ENCODE measurements at regions not wholly inside any gene's neighbourhood (a gene's known extent, or its start where the extent isn't known, plus 50 kb on each side); places are given as distances from the start of the nearest gene placed in this dataset.

DNA sequence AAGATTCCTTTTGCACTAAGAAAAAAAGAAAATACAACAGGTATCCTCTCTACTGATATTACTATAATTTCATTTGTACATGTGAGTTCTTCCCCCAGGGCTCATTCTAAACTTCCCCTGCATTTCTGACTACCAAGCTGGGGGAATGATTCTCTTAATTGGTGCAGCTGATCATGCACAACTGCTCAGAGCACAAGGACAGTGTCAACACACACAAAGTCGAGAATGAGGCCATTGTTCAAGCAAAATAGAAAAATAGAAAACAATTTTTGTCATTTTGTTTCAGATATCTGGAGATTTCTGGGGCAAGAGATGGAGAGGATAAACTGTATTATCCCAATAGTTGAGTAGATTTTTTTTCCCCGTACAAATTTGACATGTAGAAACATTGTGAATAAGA is 236.3 kb downstream of the HAO1 start:
- WGBS = 70% methylated on average over 2 of the region's 2 CpGs
- no peak overlapping the region for H3K27ac ChIP-seq (ENCODE audit: low read depth)
- no peaks in the 10 kb centered on the region for H3K4me1 ChIP-seq (ENCODE audit: insufficient read depth)
- H3K4me3 ChIP-seq (ENCODE audit: low read depth, low read length) = no peak overlapping the region
- H3K36me3 ChIP-seq (ENCODE audit: insufficient read depth) = no peaks in the 10 kb centered on the region
- no peak for DNase-seq (ENCODE audit: extremely low spot score)

- no peaks in the 10 kb centered on the region for H3K36me3 ChIP-seq (ENCODE audit: insufficient read depth)
- DNase-seq (ENCODE audit: extremely low spot score) = no peak
- H3K4me3 ChIP-seq (ENCODE audit: low read depth, low read length) = no peak overlapping the region
- H3K27ac ChIP-seq (ENCODE audit: low read depth) = no peak overlapping the region
- H3K4me1 ChIP-seq (ENCODE audit: insufficient read depth) = no peaks in the 10 kb centered on the region
- 54% methylated on average over 2 of the region's 2 CpGs for WGBS
Observed at GRCh38 chr20:7708112-7708511, 232.1 kb downstream of the HAO1 start.

- H3K4me1 ChIP-seq (ENCODE audit: insufficient read depth) = no peaks in the 10 kb centered on the region
- no peak overlapping the region for H3K4me3 ChIP-seq (ENCODE audit: low read depth, low read length)
- no peak overlapping the region for H3K27ac ChIP-seq (ENCODE audit: low read depth)
- WGBS = 87% methylated on average over 2 of the region's 2 CpGs
- DNase-seq (ENCODE audit: extremely low spot score) = no peak
- H3K36me3 ChIP-seq (ENCODE audit: insufficient read depth) = no peaks in the 10 kb centered on the region
Observed at GRCh38 chr20:7708782-7709181, 231.5 kb downstream of the HAO1 start.

DNA sequence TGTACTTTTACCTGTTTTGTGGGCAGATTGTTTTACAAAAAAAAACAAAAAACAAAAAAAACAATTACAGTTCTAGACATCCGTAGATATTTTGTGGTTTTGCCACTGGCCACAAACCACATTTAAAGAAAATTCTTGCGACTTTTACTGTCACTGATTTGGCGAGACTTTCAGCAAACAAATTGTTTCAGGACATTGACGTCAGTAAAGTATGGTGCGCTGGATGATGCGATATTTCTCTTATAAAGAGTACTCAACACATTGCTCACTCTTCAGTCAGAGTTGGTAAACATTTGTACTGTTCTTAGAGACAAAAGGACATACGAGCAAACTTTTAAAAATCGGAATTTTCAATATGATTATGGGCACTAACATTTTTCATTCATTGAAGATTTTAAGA is 229.8 kb downstream of the HAO1 start:
- H3K4me3 ChIP-seq (ENCODE audit: low read depth, low read length) = no peak overlapping the region
- 86% methylated on average over 8 of the region's 8 CpGs for WGBS
- H3K4me1 ChIP-seq (ENCODE audit: insufficient read depth) = no peaks in the 10 kb centered on the region
- H3K36me3 ChIP-seq (ENCODE audit: insufficient read depth) = no peaks in the 10 kb centered on the region
- no peak for DNase-seq (ENCODE audit: extremely low spot score)
- H3K27ac ChIP-seq (ENCODE audit: low read depth) = no peak overlapping the region

GRCh38 chr20:7712661-7713060 is 227.6 kb downstream of the HAO1 start:
- 77% methylated on average over 1 of the region's 1 CpG for WGBS
- no peak overlapping the region for H3K4me3 ChIP-seq (ENCODE audit: low read depth, low read length)

DNA sequence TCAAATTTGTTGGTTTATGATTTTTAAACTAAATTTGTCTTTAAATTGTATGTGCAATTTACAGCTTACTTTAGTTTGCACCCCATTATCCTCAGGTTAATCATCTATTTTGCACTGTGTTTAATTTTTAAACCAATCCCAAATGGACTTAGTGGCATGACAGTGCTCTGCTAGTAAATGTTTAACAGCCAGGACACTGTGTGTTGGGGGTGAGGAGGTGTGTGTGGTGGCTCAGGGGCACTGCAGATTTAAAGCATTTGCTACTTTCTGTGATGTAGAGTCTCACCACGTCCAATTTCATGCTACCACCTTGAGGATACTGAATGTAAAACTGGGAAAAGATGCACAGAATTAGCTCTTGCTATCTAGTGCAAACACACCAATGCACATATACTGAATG is 225.7 kb downstream of the HAO1 start:
- WGBS = 38% methylated on average over 1 of the region's 1 CpG
- Histone ChIP-seq H3K27ac (ENCODE audit: low read depth) (no peak overlapping the region), H3K36me3 (ENCODE audit: insufficient read depth) (no peaks in the 10 kb centered on the region), H3K4me3 (ENCODE audit: low read depth, low read length) (no peak overlapping the region), H3K4me1 (ENCODE audit: insufficient read depth) (no peaks in the 10 kb centered on the region)
- no peak for DNase-seq (ENCODE audit: extremely low spot score)

More at GRCh38 chr20:7712661-7713060, 227.6 kb downstream of the HAO1 start:
- no peak for DNase-seq (ENCODE audit: extremely low spot score)
- Histone ChIP-seq H3K36me3 (ENCODE audit: insufficient read depth) (no peaks in the 10 kb centered on the region), H3K27ac (ENCODE audit: low read depth) (no peak overlapping the region), H3K4me1 (ENCODE audit: insufficient read depth) (no peaks in the 10 kb centered on the region)

DNA sequence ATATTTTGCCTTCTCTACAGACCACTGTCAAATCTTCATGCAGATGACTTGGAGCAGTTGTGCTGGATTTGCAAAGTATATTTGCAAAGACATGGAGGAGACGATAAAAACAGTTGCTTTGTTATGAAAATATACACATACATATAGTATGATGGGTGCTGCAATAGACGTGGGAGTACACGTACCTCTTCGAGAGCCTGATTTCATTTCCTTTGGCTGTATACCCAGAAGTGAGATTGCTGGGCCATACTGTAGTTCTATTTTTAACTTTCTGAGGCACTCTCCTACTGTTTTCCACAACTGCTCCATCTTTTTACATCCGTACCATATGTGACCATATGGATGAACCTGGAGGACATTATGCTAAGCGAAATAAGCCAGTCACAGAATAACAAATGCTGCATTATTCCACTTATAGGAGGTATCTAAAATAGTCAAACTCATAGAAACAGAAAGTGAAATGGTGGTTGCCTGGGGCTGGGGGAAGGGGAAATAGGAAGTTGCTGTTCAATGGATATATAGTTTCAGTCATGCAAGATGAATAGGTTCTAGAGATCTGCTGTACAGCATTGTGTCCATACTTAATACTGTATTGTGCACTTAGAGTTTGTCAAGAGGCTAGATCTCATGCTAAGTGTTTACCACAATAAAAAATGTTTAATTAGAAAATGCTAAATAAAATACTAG is 223.8 kb downstream of the HAO1 start:
- no peak for DNase-seq (ENCODE audit: extremely low spot score)
- Histone ChIP-seq H3K27ac (ENCODE audit: low read depth) (no peak overlapping the region), H3K4me3 (ENCODE audit: low read depth, low read length) (no peak overlapping the region), H3K36me3 (ENCODE audit: insufficient read depth) (no peaks in the 10 kb centered on the region), H3K4me1 (ENCODE audit: insufficient read depth) (no peaks in the 10 kb centered on the region)
- WGBS = 66% methylated on average over 6 of the region's 6 CpGs

DNA sequence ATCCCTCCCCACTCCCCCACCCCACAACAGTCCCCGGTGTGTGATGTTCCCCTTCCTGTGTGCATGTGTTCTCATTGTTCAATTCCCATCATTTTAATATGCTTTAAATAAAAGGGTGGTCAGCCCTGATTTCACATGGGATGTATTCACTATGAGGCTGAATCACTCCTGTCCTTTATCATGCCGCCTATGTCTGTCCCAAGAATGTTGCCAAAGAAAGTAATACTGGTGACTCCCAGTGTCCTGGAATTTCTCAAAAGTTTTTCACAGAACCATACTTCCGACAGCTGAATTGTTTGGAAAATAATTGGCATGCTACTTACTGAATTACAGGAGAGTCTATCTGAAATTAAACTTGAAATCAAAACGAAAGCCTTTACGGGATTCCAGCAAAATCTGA is 217.7 kb downstream of the HAO1 start:
- no peak for DNase-seq (ENCODE audit: extremely low spot score)
- Histone ChIP-seq H3K4me1 (ENCODE audit: insufficient read depth) (no peaks in the 10 kb centered on the region), H3K27ac (ENCODE audit: low read depth) (no peak overlapping the region), H3K36me3 (ENCODE audit: insufficient read depth) (no peaks in the 10 kb centered on the region), H3K4me3 (ENCODE audit: low read depth, low read length) (no peak overlapping the region)
- 74% methylated on average over 5 of the region's 5 CpGs for WGBS

DNA sequence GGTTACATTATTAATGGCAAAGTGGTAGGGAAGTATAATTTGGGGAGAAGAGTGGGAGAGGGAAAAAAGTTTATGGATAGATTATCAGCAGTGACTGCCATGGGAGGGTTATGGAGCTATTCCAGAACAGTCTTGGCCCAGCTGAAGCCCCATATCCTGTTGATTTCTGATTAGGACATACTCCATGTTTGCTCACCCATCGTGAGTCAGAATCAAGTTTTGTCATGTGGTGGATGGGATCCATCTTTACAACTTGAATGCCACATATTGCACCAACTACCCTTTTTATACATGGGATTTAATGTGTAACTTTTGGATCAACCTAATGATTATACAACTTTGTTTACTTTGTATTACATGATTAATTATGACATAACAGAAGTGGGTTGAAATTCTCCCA is 217.0 kb downstream of the HAO1 start:
- WGBS = 43% methylated on average over 1 of the region's 1 CpG
- no peaks in the 10 kb centered on the region for H3K4me1 ChIP-seq (ENCODE audit: insufficient read depth)

GRCh38 chr20:7728338-7728737 is 211.9 kb downstream of the HAO1 start:
- Histone ChIP-seq H3K4me1 (ENCODE audit: insufficient read depth) (no peaks in the 10 kb centered on the region), H3K27ac (ENCODE audit: low read depth) (no peak overlapping the region), H3K36me3 (ENCODE audit: insufficient read depth) (no peaks in the 10 kb centered on the region), H3K4me3 (ENCODE audit: low read depth, low read length) (no peak overlapping the region)
- DNase-seq (ENCODE audit: extremely low spot score) = no peak

More for the DNA sequence above, 217.0 kb downstream of the HAO1 start:
- no peaks in the 10 kb centered on the region for H3K36me3 ChIP-seq (ENCODE audit: insufficient read depth)
- DNase-seq (ENCODE audit: extremely low spot score) = no peak
- H3K4me3 ChIP-seq (ENCODE audit: low read depth, low read length) = no peak overlapping the region
- H3K27ac ChIP-seq (ENCODE audit: low read depth) = no peak overlapping the region

GRCh38 chr20:7734216-7734615 is 206.0 kb downstream of the HAO1 start:
- 81% methylated on average over 1 of the region's 1 CpG for WGBS
- Histone ChIP-seq H3K4me1 (ENCODE audit: insufficient read depth) (no peaks in the 10 kb centered on the region), H3K27ac (ENCODE audit: low read depth) (no peak overlapping the region), H3K4me3 (ENCODE audit: low read depth, low read length) (no peak overlapping the region), H3K36me3 (ENCODE audit: insufficient read depth) (no peaks in the 10 kb centered on the region)
- DNase-seq (ENCODE audit: extremely low spot score) = no peak

- no peak overlapping the region for H3K4me3 ChIP-seq (ENCODE audit: low read depth, low read length)
- H3K36me3 ChIP-seq (ENCODE audit: insufficient read depth) = no peaks in the 10 kb centered on the region
- WGBS = 65% methylated on average over 1 of the region's 1 CpG
- no peak for DNase-seq (ENCODE audit: extremely low spot score)
- no peak overlapping the region for H3K27ac ChIP-seq (ENCODE audit: low read depth)
- H3K4me1 ChIP-seq (ENCODE audit: insufficient read depth) = no peaks in the 10 kb centered on the region
Observed at GRCh38 chr20:7736336-7736735, 203.9 kb downstream of the HAO1 start.

- 84% methylated on average over 2 of the region's 2 CpGs for WGBS
- H3K4me1 ChIP-seq (ENCODE audit: insufficient read depth) = no peaks in the 10 kb centered on the region
- H3K36me3 ChIP-seq (ENCODE audit: insufficient read depth) = no peaks in the 10 kb centered on the region
- DNase-seq (ENCODE audit: extremely low spot score) = no peak
- no peak overlapping the region for H3K4me3 ChIP-seq (ENCODE audit: low read depth, low read length)
- no peak overlapping the region for H3K27ac ChIP-seq (ENCODE audit: low read depth)
Observed at GRCh38 chr20:7741866-7742265, 198.4 kb downstream of the HAO1 start.

DNA sequence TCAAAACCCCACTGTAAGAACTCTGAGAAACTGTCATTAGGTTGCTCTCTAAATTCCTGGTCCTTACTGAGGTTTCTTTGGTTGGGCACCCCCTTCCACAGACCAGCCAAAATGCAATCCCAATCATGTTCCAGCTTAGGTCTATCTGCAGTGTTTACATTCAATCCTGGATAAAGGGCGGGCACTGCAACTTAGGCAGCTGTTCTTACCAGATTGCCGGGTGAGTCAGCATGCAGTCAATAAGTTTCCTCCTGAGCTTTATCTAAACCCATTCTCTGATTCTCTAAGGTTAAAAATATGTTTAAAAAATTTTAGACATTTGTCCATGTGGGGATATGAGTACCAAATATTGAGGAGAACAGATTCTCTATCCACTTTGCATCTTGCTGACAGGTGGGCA is 197.8 kb downstream of the HAO1 start:
- H3K27ac ChIP-seq (ENCODE audit: low read depth) = no peak overlapping the region
- DNase-seq (ENCODE audit: extremely low spot score) = no peak
- WGBS = 66% methylated on average over 2 of the region's 2 CpGs
- no peaks in the 10 kb centered on the region for H3K36me3 ChIP-seq (ENCODE audit: insufficient read depth)
- no peak overlapping the region for H3K4me3 ChIP-seq (ENCODE audit: low read depth, low read length)
- H3K4me1 ChIP-seq (ENCODE audit: insufficient read depth) = no peaks in the 10 kb centered on the region

GRCh38 chr20:7744411-7744810 is 195.8 kb downstream of the HAO1 start:
- H3K36me3 ChIP-seq (ENCODE audit: insufficient read depth) = no peaks in the 10 kb centered on the region
- no peaks in the 10 kb centered on the region for H3K4me1 ChIP-seq (ENCODE audit: insufficient read depth)
- no peak overlapping the region for H3K27ac ChIP-seq (ENCODE audit: low read depth)
- WGBS = 62% methylated on average over 1 of the region's 1 CpG
- H3K4me3 ChIP-seq (ENCODE audit: low read depth, low read length) = no peak overlapping the region
- DNase-seq (ENCODE audit: extremely low spot score) = no peak

Measured in urinary bladder (tissue), 3 donors.